Ovary (tissue), 3 donors: ENCODE measurements at regions not wholly inside any gene's neighbourhood (a gene's known extent, or its start where the extent isn't known, plus 50 kb on each side); places are given as distances from the start of the nearest gene placed in this dataset.

Source experiments
- CTCF ChIP-seq, 3 donors: fragments of 450-650 bp in 2 of 3; fragments of 200-600 bp in 1 of 3; IDR thresholded peaks; one replicate each; pipeline versions ENCODE4 v1.5.1 to v1.8.0; 2016 to 2022; ENCODE audit warnings: antibody characterized with exemption in 3 of 3, mild to moderate bottlenecking in 1 of 3
- POLR2A ChIP-seq: fragments of 450-650 bp; IDR thresholded peaks from one replicate; pipeline ENCODE4 v1.6.1; 2017; ENCODE audit warnings: antibody characterized with exemption, mild to moderate bottlenecking, moderate library complexity
- donor health status: DM: no; HTN: no; CAD: no.

- TF ChIP-seq POLR2A (no peak), CTCF (IDR thresholded peaks at IDR 0.05) (no peak)
Observed at GRCh38 chr5:15266229-15266628, 233.8 kb upstream of the FBXL7 start.
